ENCODE measurements at regions not wholly inside any gene's neighbourhood (a gene's known extent, or its start where the extent isn't known, plus 50 kb on each side); places are given as distances from the start of the nearest gene placed in this dataset.

DNA sequence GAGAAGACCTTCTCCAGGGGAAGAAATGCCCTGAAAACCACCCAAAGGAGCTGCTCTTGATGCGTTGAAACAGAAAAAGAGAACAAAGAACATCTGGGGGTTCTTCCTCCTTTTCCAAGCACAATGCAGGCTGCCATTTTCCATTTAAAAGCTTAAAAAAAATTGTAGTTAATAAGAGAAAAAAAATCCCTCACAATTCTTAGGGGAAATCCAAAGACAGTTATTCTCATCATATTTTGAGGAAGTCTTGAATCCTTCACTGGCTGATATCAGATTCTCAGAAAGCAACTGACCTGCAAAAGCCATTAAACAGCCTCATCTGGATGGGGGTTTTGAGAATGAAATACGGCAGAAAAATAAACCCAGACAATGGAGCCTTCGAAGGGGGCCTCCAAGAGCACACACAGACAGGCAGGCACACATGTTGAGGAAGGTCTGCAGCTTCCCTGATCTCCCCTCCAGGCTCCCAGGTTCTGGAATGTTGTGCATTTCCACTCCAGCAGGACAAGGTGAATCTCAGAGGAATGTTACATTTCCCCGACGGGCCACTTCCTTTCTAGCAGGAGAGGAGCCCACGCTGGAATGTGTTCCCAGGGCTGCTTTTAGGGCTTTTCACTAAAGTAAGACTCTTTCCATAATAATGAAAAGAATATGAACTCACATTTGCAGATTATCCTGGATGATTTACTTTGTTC lies 159.4 kb upstream of the S1PR3 start:
- TF ChIP-seq BACH1 (IDR thresholded peaks at IDR 0.05; ENCODE audit: low read length) (no peak), JUND (IDR thresholded peaks at IDR 0.05; ENCODE audit: low read length) (no peak), POLR2AphosphoS5 (IDR thresholded peaks at IDR 0.05; ENCODE audit: low read depth, low read length) (no peak), TAF1 (IDR thresholded peaks at IDR 0.05; ENCODE audit: low read depth, low read length) (no peak), SIN3A (conservative IDR thresholded peaks at IDR 0.05 in 1 of 2, IDR thresholded peaks at IDR 0.05 in 1 of 2; ENCODE audit: low read depth in 1 of 2, low read length in 2 of 2) (no peak), SP4 (IDR thresholded peaks at IDR 0.05; ENCODE audit: low read length) (no peak), SRF (IDR thresholded peaks at IDR 0.05; ENCODE audit: low read depth, low read length) (no peak), RFX5 (IDR thresholded peaks at IDR 0.05; ENCODE audit: borderline replicate concordance, low read depth, low read length) (no peak), EZH2 (IDR thresholded peaks at IDR 0.05; ENCODE audit: low read depth, low read length, severe bottlenecking) (no peak)
- TF ChIP-seq, protein P1, sequence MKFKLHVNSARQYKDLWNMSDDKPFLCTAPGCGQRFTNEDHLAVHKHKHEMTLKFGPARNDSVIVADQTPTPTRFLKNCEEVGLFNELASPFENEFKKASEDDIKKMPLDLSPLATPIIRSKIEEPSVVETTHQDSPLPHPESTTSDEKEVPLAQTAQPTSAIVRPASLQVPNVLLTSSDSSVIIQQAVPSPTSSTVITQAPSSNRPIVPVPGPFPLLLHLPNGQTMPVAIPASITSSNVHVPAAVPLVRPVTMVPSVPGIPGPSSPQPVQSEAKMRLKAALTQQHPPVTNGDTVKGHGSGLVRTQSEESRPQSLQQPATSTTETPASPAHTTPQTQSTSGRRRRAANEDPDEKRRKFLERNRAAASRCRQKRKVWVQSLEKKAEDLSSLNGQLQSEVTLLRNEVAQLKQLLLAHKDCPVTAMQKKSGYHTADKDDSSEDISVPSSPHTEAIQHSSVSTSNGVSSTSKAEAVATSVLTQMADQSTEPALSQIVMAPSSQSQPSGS (IDR thresholded peaks at IDR 0.05; ENCODE audit: low read length), result no peak
- TF ChIP-seq, protein P2, sequence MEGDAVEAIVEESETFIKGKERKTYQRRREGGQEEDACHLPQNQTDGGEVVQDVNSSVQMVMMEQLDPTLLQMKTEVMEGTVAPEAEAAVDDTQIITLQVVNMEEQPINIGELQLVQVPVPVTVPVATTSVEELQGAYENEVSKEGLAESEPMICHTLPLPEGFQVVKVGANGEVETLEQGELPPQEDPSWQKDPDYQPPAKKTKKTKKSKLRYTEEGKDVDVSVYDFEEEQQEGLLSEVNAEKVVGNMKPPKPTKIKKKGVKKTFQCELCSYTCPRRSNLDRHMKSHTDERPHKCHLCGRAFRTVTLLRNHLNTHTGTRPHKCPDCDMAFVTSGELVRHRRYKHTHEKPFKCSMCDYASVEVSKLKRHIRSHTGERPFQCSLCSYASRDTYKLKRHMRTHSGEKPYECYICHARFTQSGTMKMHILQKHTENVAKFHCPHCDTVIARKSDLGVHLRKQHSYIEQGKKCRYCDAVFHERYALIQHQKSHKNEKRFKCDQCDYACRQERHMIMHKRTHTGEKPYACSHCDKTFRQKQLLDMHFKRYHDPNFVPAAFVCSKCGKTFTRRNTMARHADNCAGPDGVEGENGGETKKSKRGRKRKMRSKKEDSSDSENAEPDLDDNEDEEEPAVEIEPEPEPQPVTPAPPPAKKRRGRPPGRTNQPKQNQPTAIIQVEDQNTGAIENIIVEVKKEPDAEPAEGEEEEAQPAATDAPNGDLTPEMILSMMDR (IDR thresholded peaks at IDR 0.05; ENCODE audit: control extremely low read depth in 1 of 3, insufficient read depth in 1 of 3, low read depth in 1 of 3, low read length in 3 of 3), result no peak

All from H1 (cell line).